SHP77 treated with DMSO at 0.1 percent for 48 hours (cell line): ENCODE measurements at regions not wholly inside any gene's neighbourhood (a gene's known extent, or its start where the extent isn't known, plus 50 kb on each side); places are given as distances from the start of the nearest gene placed in this dataset.

Experiments used
- DNase-seq: peaks from one replicate; lab custom pipeline; 2025; lab: John Stamatoyannopoulos, UW

DNA sequence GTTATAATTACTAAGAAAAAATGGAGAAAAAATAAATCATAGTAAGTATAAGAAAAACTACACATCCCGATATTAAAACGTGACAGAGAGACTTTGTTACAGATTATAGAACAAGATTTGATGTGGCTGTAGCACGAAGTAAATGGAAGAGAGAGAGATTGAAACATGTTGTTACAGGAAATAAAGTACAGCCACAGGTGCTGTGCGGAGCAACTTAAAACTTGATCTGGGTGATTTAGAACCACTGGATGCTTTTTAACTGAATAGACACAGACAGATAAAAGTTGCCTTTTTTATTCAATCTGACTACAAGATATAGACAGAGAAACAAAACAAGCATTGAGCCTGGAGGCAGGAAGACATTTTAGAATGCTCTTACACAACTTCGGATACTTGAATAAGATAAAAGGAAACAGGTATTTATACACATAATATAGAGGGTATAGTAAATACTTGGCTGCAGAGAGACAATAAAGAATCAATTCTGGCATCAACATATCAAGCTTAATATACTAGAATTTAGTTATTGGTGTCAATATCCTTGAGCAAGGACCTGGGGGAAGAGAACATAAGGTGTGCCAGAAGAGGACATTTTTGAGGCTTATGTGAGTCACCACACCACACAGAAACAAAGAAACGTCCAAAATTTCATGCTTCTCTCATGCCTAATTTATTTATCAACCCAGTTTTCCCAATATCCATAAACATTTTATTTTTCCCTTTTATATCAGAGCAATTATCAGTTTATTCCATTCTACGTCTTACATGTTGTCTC lies 548.5 kb downstream of the SLITRK1 start:
- DNase-seq = no peak

- DNase-seq = no peak
Measured at GRCh38 chr13:83332751-83333150, 549.5 kb downstream of the SLITRK1 start.

GRCh38 chr13:83327091-83327490 lies 555.2 kb downstream of the SLITRK1 start:
- DNase-seq = no peak

DNA sequence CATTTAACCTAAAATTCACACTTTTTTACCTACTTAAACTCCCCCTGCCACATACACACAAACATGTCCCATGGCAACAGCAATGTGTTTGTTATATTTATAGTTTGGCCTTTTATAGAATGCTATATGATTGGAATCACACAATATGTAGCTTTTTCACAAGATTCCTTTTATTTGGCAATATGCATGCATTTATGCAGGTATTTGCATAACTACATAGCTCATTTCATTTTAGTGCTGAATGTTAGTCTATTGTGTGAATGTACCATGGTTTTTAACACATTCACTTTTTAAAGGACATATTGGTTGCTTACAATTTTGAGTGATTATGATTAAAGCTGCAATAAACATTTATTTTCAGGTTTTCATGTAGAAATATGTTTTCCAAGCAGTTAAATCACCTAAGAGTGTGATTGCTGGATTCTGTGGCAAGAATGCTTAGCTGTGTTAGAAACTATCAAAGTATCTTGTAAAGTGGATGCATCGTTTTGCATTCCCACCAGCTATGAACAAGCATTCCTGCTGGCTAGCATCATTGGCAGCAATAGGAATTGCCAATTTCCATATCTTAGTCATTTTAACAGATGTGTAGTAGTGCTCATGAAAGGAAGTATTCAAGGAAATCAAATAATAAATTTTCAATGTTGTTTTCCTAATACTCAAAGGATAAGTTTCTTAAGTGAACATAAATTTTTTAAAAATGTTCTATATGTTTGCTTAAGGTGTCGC lies 557.0 kb downstream of the SLITRK1 start:
- DNase-seq = no peak

DNA sequence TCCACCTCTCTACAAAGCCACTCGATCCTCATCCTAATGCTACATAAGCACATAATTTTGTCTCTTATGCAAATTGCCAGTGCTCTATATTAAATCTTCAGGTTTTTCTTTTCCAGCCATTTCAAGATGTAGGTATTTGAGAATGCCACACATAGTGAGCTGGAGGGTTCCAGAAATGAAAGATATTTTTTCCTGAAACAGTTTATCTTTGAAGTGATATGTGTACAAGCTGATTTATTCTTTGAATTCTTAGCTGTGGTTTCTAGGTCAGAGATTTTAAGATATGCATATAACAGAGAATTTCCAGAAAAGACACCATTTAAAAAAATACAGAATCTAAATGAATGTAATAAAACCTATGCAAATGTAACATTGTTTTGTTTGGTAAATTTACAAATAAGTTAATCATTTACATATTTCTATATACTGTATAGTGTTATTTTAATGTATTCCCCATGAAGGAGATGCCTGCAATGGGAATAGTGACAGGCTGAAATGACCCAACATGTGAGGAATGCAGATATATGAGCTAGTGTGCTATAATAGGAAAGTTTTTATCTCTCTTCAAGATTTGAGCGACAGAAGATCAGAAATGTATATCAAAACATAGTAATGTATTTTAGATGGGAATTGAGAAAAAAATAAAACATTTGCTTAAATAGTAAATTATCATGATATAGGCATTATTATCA lies 570.2 kb downstream of the SLITRK1 start:
- no peak for DNase-seq

- DNase-seq = no peak
Measured at GRCh38 chr13:83298617-83299016, 583.7 kb downstream of the SLITRK1 start.

GRCh38 chr13:83297586-83298290 lies 584.5 kb downstream of the SLITRK1 start:
- no peak for DNase-seq

- DNase-seq = no peak
Measured at GRCh38 chr13:83295686-83296085, 586.6 kb downstream of the SLITRK1 start.

GRCh38 chr13:83286737-83287136 lies 595.5 kb downstream of the SLITRK1 start:
- no peak for DNase-seq

GRCh38 chr13:83281654-83282053 lies 600.6 kb downstream of the SLITRK1 start:
- no peak for DNase-seq

GRCh38 chr13:83274679-83275078 lies 607.6 kb downstream of the SLITRK1 start:
- DNase-seq = no peak

DNA sequence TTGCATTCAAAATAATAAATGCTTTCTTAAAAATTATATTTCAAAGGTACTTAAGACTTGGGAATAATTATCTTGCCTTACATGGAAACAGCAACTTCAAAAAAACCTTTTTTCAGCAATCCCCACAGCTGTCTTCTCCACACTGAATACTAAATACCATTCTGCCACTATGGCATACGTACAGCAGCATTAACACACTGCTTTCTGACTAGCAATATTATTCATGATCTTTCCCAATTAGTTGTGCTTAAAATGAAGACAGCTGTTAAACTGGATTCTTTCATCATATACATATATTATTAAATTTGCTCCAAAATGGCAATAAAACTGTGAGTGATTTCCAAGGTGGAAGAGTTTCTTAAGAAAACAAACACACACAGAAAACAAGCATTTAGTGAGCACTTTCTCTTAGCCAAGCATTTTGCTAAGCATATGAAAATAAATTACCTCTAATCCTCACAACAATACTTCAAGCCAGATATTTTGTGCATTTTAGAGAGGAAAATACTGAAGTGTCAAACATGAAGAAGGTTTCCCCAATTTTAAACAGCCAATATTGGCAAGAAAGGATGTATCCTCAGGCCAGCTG lies 609.5 kb downstream of the SLITRK1 start:
- no peak for DNase-seq

DNA sequence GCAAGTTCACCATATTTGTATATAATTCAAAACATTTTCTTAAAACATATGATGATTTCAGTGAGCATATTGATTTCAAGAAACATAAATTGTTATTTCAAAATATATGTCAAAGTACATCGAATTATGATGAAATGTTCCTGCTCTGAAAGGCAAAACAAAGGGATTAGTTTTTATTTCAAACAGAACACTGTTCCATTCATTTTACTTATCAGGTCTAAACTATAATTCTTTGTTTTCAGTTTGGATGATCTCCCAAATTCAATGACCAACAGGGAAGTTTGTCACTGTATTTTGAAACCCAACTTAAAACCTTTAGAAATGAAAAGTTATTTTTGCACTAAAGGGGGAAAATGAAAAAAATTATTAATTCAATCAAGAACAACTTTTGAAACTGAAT lies 610.2 kb downstream of the SLITRK1 start:
- DNase-seq = no peak

DNA sequence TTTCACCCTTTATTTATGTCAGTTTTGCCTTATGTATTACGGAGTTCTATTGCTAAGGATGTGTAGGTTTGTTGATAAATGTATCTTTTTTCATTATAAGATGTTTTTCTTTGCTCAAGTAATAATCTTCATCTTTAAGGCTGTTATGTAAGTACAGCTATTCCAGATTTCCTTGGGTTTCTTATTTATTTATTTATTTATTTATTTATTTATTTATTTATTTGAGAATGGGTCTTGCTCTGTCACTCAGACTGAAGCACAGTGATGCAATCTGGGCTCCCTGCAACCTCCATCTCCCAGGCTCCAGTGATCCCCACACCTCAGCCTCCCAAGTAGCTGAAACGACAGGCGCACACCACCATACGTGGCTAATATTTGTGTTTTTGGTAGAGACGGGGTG lies 617.0 kb downstream of the SLITRK1 start:
- no peak for DNase-seq

- DNase-seq = no peak
Measured at GRCh38 chr13:83248751-83249150, 633.5 kb downstream of the SLITRK1 start.

GRCh38 chr13:83232626-83233025 lies 649.6 kb downstream of the SLITRK1 start:
- DNase-seq = no peak

DNA sequence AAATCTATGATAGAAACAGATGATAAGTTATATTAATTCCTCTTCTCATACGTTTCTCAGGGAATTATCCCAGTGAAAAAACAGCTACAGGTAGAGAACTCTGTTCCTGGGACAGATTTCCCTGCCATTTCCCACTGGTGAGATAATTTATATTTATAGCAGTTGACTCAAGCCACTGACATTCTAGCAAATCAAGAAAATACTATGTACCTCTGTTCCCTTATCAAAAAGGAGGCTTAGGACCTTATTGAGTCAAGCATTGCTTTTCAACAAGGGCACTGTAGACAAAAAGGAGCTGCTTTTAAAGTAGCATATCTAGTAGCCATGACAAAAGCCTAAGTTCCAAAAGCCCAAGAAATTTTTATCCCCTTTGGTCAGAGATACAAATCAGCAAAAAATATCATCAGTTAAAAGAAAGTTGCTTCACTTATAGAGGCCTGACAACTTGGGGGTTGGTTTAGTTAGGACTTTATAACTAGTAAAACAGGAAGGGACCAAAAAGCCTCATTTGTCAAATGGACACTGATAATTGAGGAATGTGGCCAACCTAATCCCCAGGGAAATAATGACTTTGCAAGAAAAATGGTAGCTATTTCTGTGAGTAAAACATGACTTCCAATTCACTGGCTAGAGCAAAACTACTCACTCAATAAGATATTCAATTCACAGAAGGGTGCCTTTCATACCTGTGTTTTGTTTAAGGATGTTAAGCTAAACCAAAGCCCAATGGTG lies 652.5 kb downstream of the SLITRK1 start:
- no peak for DNase-seq

- no peak for DNase-seq
Measured at GRCh38 chr13:83223546-83223945, 658.7 kb downstream of the SLITRK1 start.

- no peak for DNase-seq
Measured at GRCh38 chr13:83221813-83222241, 660.4 kb downstream of the SLITRK1 start.

DNA sequence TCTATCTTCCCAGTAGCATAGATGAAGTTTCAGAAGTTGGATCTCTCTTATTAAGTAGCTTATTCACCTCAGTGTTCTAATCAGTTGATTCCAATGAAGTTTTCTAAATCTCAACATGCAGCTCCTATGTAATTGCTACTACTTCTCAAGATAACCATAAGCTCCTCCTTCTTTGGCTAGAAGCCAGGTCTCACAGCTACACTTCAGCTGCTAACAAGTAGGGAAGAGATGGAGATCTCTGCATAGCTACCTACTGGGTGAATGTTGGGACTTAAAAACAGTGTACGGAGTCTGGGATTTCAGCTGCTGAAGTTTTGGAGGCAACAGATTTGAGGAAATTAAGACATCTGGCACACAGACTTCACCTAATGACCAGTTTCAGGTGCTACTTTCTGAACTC lies 661.0 kb downstream of the SLITRK1 start:
- no peak for DNase-seq

DNA sequence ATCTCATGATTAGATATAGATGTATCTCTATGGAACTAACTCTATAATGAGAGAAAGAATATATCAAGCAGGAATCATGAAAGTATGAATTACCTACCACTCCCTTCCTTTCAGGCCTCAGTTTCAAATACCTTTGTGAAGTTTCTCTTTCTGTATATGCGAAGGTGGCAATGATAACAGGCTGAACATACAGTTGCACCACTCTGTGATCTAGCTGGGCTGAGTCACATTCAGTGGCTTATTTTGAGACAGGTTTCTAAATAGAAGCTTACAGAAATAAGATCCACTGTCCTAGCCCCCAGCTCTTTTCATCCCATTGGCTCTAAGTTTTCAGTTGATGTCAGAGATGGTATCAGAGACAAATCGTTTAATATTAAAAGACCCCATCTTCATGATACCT lies 662.0 kb downstream of the SLITRK1 start:
- DNase-seq = no peak
